Ovary (tissue), 7 donors: ENCODE measurements at regions not wholly inside any gene's neighbourhood (a gene's known extent, or its start where the extent isn't known, plus 50 kb on each side); places are given as distances from the start of the nearest gene placed in this dataset.

Source experiments
- DNase-seq, 5 donors: peaks; one replicate each; pipeline ENCODE4 v3.0.0-alpha.2; 2019 to 2020
- H3K27ac ChIP-seq, 2 donors: fragments of 200-600 bp; one replicate each; pipeline versions ENCODE4 v1.5.1 to v1.8.0; 2019 to 2022
- H3K27me3 ChIP-seq: fragments of 200-600 bp; one replicate; pipeline ENCODE4 v1.8.0; 2022
- H3K36me3 ChIP-seq: fragments of 200-600 bp; sonication (generic); one replicate; pipeline ENCODE4 v1.5.1; 2019
- H3K4me1 ChIP-seq: one replicate; pipeline ENCODE4 v1.8.1; 2013; ENCODE audit warnings: mild to moderate bottlenecking, moderate library complexity; ENCODE audit not compliant: insufficient read depth
- H3K4me3 ChIP-seq: fragments of 200-600 bp; sonication (generic); one replicate; pipeline ENCODE4 v1.5.1; 2017
- H3K9me3 ChIP-seq, 2 donors: fragments of 200-600 bp in 1 of 2; sonication (generic) in 1 of 2; one replicate each; pipeline versions ENCODE4 v1.5.1 to v1.8.1; 2013 to 2019; ENCODE audit warnings: mild to moderate bottlenecking in 1 of 2, moderate library complexity in 1 of 2
- EP300 ChIP-seq: sonication (generic); formaldehyde crosslinking; IDR thresholded peaks from one replicate; pipeline ENCODE4 v1.6.1; 2017; ENCODE audit warnings: antibody characterized with exemption
- POLR2A ChIP-seq: fragments of 450-650 bp; IDR thresholded peaks from one replicate; pipeline ENCODE4 v1.6.1; 2017; ENCODE audit warnings: antibody characterized with exemption, mild to moderate bottlenecking, moderate library complexity
- WGBS, 3 donors: extraction: QIAGEN DNeasy Blood & Tissue Kit in 1 of 3; methylation state at CpG; one replicate each; pipeline versions ENCODE4 v1.1.5 to v1.1.7; 2013 to 2017; 5-methylcytosine and 5-hydroxymethylcytosine counted together
- intact Hi-C, 4 donors: fragments of 100-400 bp; cut with DNase I; formaldehyde crosslinking; loops; one replicate each; pipeline versions ENCODE4 v1.11.0 to v1.15.1; 2022 to 2023
- TF ChIP-seq, protein P1 (sequence below), 3 donors: fragments of 450-650 bp in 2 of 3; fragments of 200-600 bp in 1 of 3; IDR thresholded peaks; one replicate each; pipeline versions ENCODE4 v1.5.1 to v1.8.0; 2016 to 2022; ENCODE audit warnings: antibody characterized with exemption in 3 of 3, mild to moderate bottlenecking in 1 of 3
- donor health status: DM: no; HTN: no; CAD: no; lungs with moderate emphysema.
- donor health status: DM: no; HTN: no; CAD: no.
- donor health status: Bipolar disorder and iron deficiency.
- donor health status: DM: no; HTN: no; CAD: no.
- donor health status: DM: yes; HTN: yes; CAD: no.

DNA sequence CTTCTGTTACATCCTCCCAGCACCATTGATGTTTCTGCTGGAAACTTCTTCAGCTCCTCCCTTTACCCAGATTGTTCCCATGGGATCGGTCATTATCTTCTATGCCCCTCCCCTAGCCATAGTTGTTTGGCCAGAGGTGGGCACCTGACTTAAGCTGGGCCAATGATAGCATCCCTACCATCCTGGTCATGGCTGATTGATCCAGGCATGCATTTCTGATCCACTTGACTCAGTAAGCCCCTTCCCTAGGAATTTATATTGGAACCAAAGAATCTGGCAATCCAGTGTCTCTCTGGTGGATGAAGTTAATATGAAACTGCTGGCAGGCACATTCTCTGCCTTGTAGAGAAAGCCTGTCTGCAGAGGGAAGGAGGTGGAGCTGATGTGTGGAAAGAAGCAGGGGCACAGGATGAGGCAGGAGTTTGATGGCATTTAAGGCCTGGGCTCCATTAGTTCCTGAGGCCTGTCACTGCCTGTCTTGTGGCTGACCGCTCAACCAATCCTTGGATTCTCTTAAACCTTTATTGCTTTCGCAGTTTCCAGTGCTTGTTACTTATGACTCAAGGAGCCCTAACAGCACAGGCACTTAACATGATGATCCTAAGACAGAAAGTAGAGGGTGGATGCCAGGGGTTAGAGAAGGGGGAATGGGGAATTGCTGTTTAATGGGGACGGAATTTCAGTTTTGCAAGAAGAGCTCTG, 152.4 kb downstream of the ABCC12 start:
- H3K27me3 ChIP-seq: no peaks in the 10 kb centered on the region
- no peaks in the 10 kb centered on the region for H3K4me1 ChIP-seq
- H3K36me3 ChIP-seq: no peaks in the 10 kb centered on the region
- H3K9me3 ChIP-seq: no peaks in the 10 kb centered on the region
- H3K27ac ChIP-seq: no peak overlapping the region
- WGBS, 3 donors: 73 to 74% (median 73%) methylated on average over 4 of the region's 4 CpGs
- intact Hi-C loops: no loop called here
- TF ChIP-seq, protein P1, sequence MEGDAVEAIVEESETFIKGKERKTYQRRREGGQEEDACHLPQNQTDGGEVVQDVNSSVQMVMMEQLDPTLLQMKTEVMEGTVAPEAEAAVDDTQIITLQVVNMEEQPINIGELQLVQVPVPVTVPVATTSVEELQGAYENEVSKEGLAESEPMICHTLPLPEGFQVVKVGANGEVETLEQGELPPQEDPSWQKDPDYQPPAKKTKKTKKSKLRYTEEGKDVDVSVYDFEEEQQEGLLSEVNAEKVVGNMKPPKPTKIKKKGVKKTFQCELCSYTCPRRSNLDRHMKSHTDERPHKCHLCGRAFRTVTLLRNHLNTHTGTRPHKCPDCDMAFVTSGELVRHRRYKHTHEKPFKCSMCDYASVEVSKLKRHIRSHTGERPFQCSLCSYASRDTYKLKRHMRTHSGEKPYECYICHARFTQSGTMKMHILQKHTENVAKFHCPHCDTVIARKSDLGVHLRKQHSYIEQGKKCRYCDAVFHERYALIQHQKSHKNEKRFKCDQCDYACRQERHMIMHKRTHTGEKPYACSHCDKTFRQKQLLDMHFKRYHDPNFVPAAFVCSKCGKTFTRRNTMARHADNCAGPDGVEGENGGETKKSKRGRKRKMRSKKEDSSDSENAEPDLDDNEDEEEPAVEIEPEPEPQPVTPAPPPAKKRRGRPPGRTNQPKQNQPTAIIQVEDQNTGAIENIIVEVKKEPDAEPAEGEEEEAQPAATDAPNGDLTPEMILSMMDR (IDR thresholded peaks at IDR 0.05): no peak
- TF ChIP-seq EP300 (no peak), POLR2A (no peak)
- H3K4me3 ChIP-seq: no peak overlapping the region
- DNase-seq: no peak

DNA sequence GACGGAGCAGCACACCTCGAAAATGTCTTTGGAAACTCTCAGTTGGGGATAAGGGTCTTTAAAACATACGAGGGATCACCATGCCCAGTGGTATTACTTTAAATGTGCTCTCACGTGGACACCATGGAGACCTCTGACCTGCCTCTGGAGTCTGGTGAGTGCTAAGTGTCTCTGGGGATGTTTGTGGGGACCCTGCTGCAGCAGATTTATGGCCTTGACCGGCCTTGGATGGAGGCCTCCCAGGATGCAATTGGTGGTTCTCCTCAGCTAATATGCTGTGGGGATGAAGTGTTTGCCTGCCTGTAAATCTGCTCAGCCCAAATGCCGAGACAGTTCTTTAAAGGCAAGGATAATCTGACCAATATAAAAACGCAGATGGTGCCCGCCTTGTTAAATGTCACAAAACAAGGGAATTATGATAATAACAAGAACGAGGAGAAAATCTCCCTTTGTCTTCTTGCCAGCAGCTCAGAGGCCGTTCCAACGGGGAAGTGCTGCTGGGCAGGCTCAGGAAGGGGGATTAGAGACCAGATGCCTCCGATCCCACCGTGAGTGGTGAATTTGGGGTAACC, 154.4 kb downstream of the ABCC12 start:
- Histone ChIP-seq H3K36me3 (no peaks in the 10 kb centered on the region), H3K4me3 (no peak overlapping the region), H3K9me3 (no peaks in the 10 kb centered on the region), H3K4me1 (no peaks in the 10 kb centered on the region), H3K27ac (no peak overlapping the region), H3K27me3 (no peaks in the 10 kb centered on the region)
- TF ChIP-seq POLR2A (no peak), EP300 (no peak)
- TF ChIP-seq, protein P1 (IDR thresholded peaks at IDR 0.05): no peak
- no peak for DNase-seq
- 23 to 31% (median 31%) methylated on average over 13 of the region's 13 CpGs for WGBS, 3 donors
- intact Hi-C loops: no loop called here

GRCh38 chr16:48000622-48001021, 155.2 kb downstream of the ABCC12 start:
- TF ChIP-seq POLR2A (no peak), EP300 (no peak)
- TF ChIP-seq, protein P1 (IDR thresholded peaks at IDR 0.05): no peak
- WGBS, 3 donors: 86 to 93% (median 88%) methylated on average over 3 of the region's 3 CpGs
- Histone ChIP-seq H3K27ac (no peak overlapping the region), H3K9me3 (no peaks in the 10 kb centered on the region), H3K4me3 (no peak overlapping the region), H3K27me3 (no peaks in the 10 kb centered on the region), H3K4me1 (no peaks in the 10 kb centered on the region), H3K36me3 (no peaks in the 10 kb centered on the region)
- intact Hi-C loops: no loop called here
- DNase-seq: no peak

DNA sequence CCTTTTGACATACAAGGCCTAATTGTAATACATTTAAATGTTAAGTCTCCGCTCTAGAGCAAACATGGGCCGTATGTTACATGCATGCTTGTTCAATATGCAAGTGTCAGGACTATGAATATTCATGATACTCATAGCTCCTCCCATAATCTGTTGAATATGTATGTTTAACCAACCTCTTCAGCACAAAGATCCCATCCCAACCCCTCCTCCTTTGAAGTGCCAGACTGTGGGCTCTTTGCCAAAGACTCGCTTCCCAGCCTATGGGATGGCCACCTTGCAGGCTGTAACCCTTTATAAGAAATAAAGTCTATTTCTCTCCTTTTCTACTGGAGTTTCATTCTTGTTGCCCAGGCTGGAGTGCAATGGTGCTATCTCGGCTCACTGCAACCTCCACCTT, 156.2 kb downstream of the ABCC12 start:
- no peaks in the 10 kb centered on the region for H3K4me1 ChIP-seq
- DNase-seq: no peak
- no peaks in the 10 kb centered on the region for H3K36me3 ChIP-seq
- 88 to 97% (median 91%) methylated on average over 4 of the region's 4 CpGs for WGBS, 3 donors
- H3K9me3 ChIP-seq: no peaks in the 10 kb centered on the region
- TF ChIP-seq EP300 (no peak), POLR2A (no peak)
- TF ChIP-seq, protein P1 (IDR thresholded peaks at IDR 0.05): no peak
- no peaks in the 10 kb centered on the region for H3K27me3 ChIP-seq
- intact Hi-C loops: no loop called here
- H3K4me3 ChIP-seq: no peak overlapping the region
- no peak overlapping the region for H3K27ac ChIP-seq
